Globus pallidus (tissue), 1 donor: ENCODE measurements at regions not wholly inside any gene's neighbourhood (a gene's known extent, or its start where the extent isn't known, plus 50 kb on each side); places are given as distances from the start of the nearest gene placed in this dataset.

ENCODE experiments used
- DNase-seq: peaks from one replicate; pipeline ENCODE4 v3.0.0-alpha.2; 2015; ENCODE audit warnings: low spot score

GRCh38 chr1:34478515-34479076 lies 276.3 kb upstream of the GJB5 start:
- no peak for DNase-seq

GRCh38 chr1:34479731-34480130 lies 275.1 kb upstream of the GJB5 start:
- no peak for DNase-seq

- DNase-seq = no peak
Observed at GRCh38 chr1:34488080-34488708, 266.7 kb upstream of the GJB5 start.

- DNase-seq = no peak
Observed at GRCh38 chr1:34500451-34500850, 254.4 kb upstream of the GJB5 start.

GRCh38 chr1:34511802-34512201 lies 243.0 kb upstream of the GJB5 start:
- DNase-seq = no peak

- no peak for DNase-seq
Observed at GRCh38 chr1:34518146-34518699, 236.6 kb upstream of the GJB5 start.

- no peak for DNase-seq
Observed at GRCh38 chr1:34520111-34520510, 234.7 kb upstream of the GJB5 start.

- no peak for DNase-seq
Observed at GRCh38 chr1:34524783-34525182, 230.1 kb upstream of the GJB5 start.

- DNase-seq = peak; percentile 22
Observed at GRCh38 chr1:34529935-34530859, 224.7 kb upstream of the GJB5 start.

GRCh38 chr1:34532113-34532512 lies 222.7 kb upstream of the GJB5 start:
- no peak for DNase-seq

- DNase-seq = no peak
Observed at GRCh38 chr1:34538481-34538880, 216.4 kb upstream of the GJB5 start.

GRCh38 chr1:34547046-34547674 lies 207.7 kb upstream of the GJB5 start:
- DNase-seq = no peak

GRCh38 chr1:34549199-34549598 lies 205.6 kb upstream of the GJB5 start:
- DNase-seq = no peak

- no peak for DNase-seq
Observed at GRCh38 chr1:34578306-34578705, 176.5 kb upstream of the GJB5 start.

- no peak for DNase-seq
Observed at GRCh38 chr1:34582356-34582755, 172.5 kb upstream of the GJB5 start.

GRCh38 chr1:34587761-34588160 lies 167.1 kb upstream of the GJB5 start:
- no peak for DNase-seq

- no peak for DNase-seq
Observed at GRCh38 chr1:34590211-34590623, 164.6 kb upstream of the GJB5 start.

GRCh38 chr1:34591751-34592629 lies 162.9 kb upstream of the GJB5 start:
- peak; percentile 7 for DNase-seq

- DNase-seq = peak; percentile 64
Observed at GRCh38 chr1:34597877-34598514, 156.9 kb upstream of the GJB5 start.

- no peak for DNase-seq
Observed at GRCh38 chr1:34602907-34603306, 151.9 kb upstream of the GJB5 start.

GRCh38 chr1:34603594-34603993 lies 151.3 kb upstream of the GJB5 start:
- DNase-seq = no peak
